GM21390 (cell line): ENCODE measurements at regions not wholly inside any gene's neighbourhood (a gene's known extent, or its start where the extent isn't known, plus 50 kb on each side); places are given as distances from the start of the nearest gene placed in this dataset.
"Not testable (repeated sequence)": the region's sequence is repeated elsewhere in the genome, so short reads cannot be mapped to it uniquely, and the experiment has no call there.

Experiments used
- ATAC-seq: cut with Tn5 transposase; IDR thresholded peaks from one replicate; pipeline ENCODE4 v1.9.1; 2021; ENCODE audit not compliant: unreplicated experiment

GRCh38 chr5:163695830-163696578, 190.6 kb downstream of the MAT2B start:
- peak; percentile 90 for ATAC-seq

- ATAC-seq = no peak
Measured at GRCh38 chr5:163696579-163696887, 191.1 kb downstream of the MAT2B start.

- no peak for ATAC-seq
Measured at GRCh38 chr5:163706053-163706771, 200.8 kb downstream of the MAT2B start.

GRCh38 chr5:163712011-163712410, 206.6 kb downstream of the MAT2B start:
- ATAC-seq = no peak

- ATAC-seq = no peak
Measured at GRCh38 chr5:163718272-163718671, 212.9 kb downstream of the MAT2B start.

GRCh38 chr5:163724305-163724704, 218.9 kb downstream of the MAT2B start:
- no peak for ATAC-seq

GRCh38 chr5:163727028-163727427, 221.6 kb downstream of the MAT2B start:
- peak; percentile 85 for ATAC-seq

- ATAC-seq = no peak
Measured at GRCh38 chr5:163730206-163730756, 224.9 kb downstream of the MAT2B start.

GRCh38 chr5:163731256-163731655, 225.8 kb downstream of the MAT2B start:
- ATAC-seq = no peak

GRCh38 chr5:163735069-163735468, 229.7 kb downstream of the MAT2B start:
- no peak for ATAC-seq

- no peak for ATAC-seq
Measured at GRCh38 chr5:163747586-163747985, 242.2 kb downstream of the MAT2B start.

- ATAC-seq = no peak
Measured at GRCh38 chr5:163748934-163749333, 243.5 kb downstream of the MAT2B start.

GRCh38 chr5:163750415-163750814, 245.0 kb downstream of the MAT2B start:
- not testable (repeated sequence) for ATAC-seq

- ATAC-seq = no peak
Measured at GRCh38 chr5:163755505-163755904, 250.1 kb downstream of the MAT2B start.

GRCh38 chr5:163756170-163756569, 250.8 kb downstream of the MAT2B start:
- ATAC-seq = no peak

- no peak for ATAC-seq
Measured at GRCh38 chr5:163757344-163757743, 251.9 kb downstream of the MAT2B start.

- ATAC-seq = no peak
Measured at GRCh38 chr5:163758283-163758711, 252.9 kb downstream of the MAT2B start.

GRCh38 chr5:163759000-163759704, 253.7 kb downstream of the MAT2B start:
- no peak for ATAC-seq

GRCh38 chr5:163760498-163760897, 255.1 kb downstream of the MAT2B start:
- ATAC-seq = no peak

GRCh38 chr5:163766936-163767670, 261.7 kb downstream of the MAT2B start:
- ATAC-seq = no peak

- no peak for ATAC-seq
Measured at GRCh38 chr5:163770625-163771024, 265.2 kb downstream of the MAT2B start.
